CD14-positive monocyte (primary cell): ENCODE measurements at regions not wholly inside any gene's neighbourhood (a gene's known extent, or its start where the extent isn't known, plus 50 kb on each side); places are given as distances from the start of the nearest gene placed in this dataset.

ENCODE experiments used
- DNase-seq, 3 donors: peaks; one replicate each; pipeline ENCODE4 v3.0.0-alpha.2; 2011 to 2022
- H2AFZ ChIP-seq: 2 replicates; pipeline ENCODE4 v1.6.0; 2012; ENCODE audit warnings: mild to moderate bottlenecking, low read depth, low read length, inconsistent platforms; ENCODE audit not compliant: insufficient read depth, poor library complexity, severe bottlenecking
- H3K27ac ChIP-seq, 2 donors: 1 replicate in 1 of 2; 2 replicates in 1 of 2; pipeline ENCODE4 v1.5.1; 2012 to 2013; ENCODE audit warnings: low read length in 2 of 2, control low read depth in 1 of 2, inconsistent platforms in 1 of 2, low read depth in 1 of 2, mild to moderate bottlenecking in 1 of 2
- H3K27me3 ChIP-seq, 2 donors: one replicate each; pipeline versions ENCODE4 v1.6.0 to v1.6.1; 2011 to 2013; ENCODE audit warnings: low read length in 2 of 2; ENCODE audit not compliant: control insufficient read depth in 2 of 2, insufficient read depth in 2 of 2
- H3K36me3 ChIP-seq, 2 donors: replicated peaks in 1 of 2; 1 replicate in 1 of 2; 2 replicates in 1 of 2; pipeline versions ENCODE4 v1.5.1 to v1.6.1; 2012 to 2013; ENCODE audit warnings: low read length in 2 of 2, control low read depth in 1 of 2, inconsistent platforms in 1 of 2, mild to moderate bottlenecking in 1 of 2; ENCODE audit not compliant: insufficient read depth in 2 of 2, control insufficient read depth in 1 of 2
- H3K4me1 ChIP-seq, 2 donors: 1 replicate in 1 of 2; 2 replicates in 1 of 2; pipeline versions ENCODE4 v1.5.1 to v1.6.1; 2012 to 2013; ENCODE audit warnings: low read length in 2 of 2, control low read depth in 1 of 2, inconsistent platforms in 1 of 2, mild to moderate bottlenecking in 1 of 2, moderate library complexity in 1 of 2; ENCODE audit not compliant: insufficient read depth in 2 of 2, control insufficient read depth in 1 of 2
- H3K4me2 ChIP-seq: replicated peaks from 2 replicates; pipeline ENCODE3; 2012; ENCODE audit warnings: low read length, moderate library complexity, mild to moderate bottlenecking; ENCODE audit not compliant: poor library complexity, severe bottlenecking; ENCODE audit errors: extremely low read depth
- H3K4me3 ChIP-seq, 3 experiments: fragments of 200-600 bp in 1 of 3; sonication (generic) in 1 of 3; replicated peaks in 1 of 3; 1 replicate in 2 of 3; 2 replicates in 1 of 3; pipeline ENCODE4 v1.5.1; 2011 to 2013; ENCODE audit warnings: low read length in 3 of 3, mild to moderate bottlenecking in 3 of 3, control low read depth in 2 of 3, low read depth in 2 of 3, inconsistent platforms in 1 of 3, moderate library complexity in 1 of 3
- H3K79me2 ChIP-seq: 2 replicates; pipeline ENCODE4 v1.6.0; 2012; ENCODE audit warnings: mild to moderate bottlenecking, control low read depth, inconsistent platforms, low read length, moderate library complexity; ENCODE audit not compliant: insufficient read depth
- H3K9ac ChIP-seq: 2 replicates; pipeline ENCODE4 v1.6.0; 2017; ENCODE audit warnings: low read length, mild to moderate bottlenecking; ENCODE audit not compliant: insufficient read depth, poor library complexity, severe bottlenecking
- H3K9me3 ChIP-seq, 2 donors: replicated peaks in 1 of 2; 1 replicate in 1 of 2; 2 replicates in 1 of 2; pipeline versions ENCODE4 v1.5.1 to v1.6.1; 2012 to 2013; ENCODE audit warnings: low read length in 2 of 2, control low read depth in 1 of 2; ENCODE audit not compliant: control insufficient read depth in 1 of 2, insufficient read depth in 1 of 2
- H4K20me1 ChIP-seq: 2 replicates; pipeline ENCODE4 v1.6.0; 2012; ENCODE audit warnings: mild to moderate bottlenecking, low read length, control low read depth, moderate library complexity; ENCODE audit not compliant: insufficient read depth
- H3K27ac Mint-ChIP-seq, 7 donors: one replicate each; pipeline ENCODE4 v1.8.0; 2020; ENCODE audit warnings: mild to moderate bottlenecking in 7 of 7, mixed read lengths in 7 of 7, moderate library complexity in 6 of 7, inconsistent platforms in 2 of 7
- H3K27me3 Mint-ChIP-seq, 3 donors: one replicate each; pipeline ENCODE4 v1.8.0; 2021 to 2022; ENCODE audit warnings: low read depth in 3 of 3, mild to moderate bottlenecking in 3 of 3, mixed read lengths in 3 of 3, moderate library complexity in 3 of 3, inconsistent platforms in 1 of 3
- H3K36me3 Mint-ChIP-seq, 2 donors: one replicate each; pipeline ENCODE4 v1.8.0; 2020; ENCODE audit warnings: mixed read lengths in 2 of 2, inconsistent platforms in 1 of 2, mild to moderate bottlenecking in 1 of 2
- H3K4me1 Mint-ChIP-seq: one replicate; pipeline ENCODE4 v1.8.0; 2020; ENCODE audit warnings: mild to moderate bottlenecking, mixed read lengths
- H3K4me3 Mint-ChIP-seq, 2 donors: one replicate each; pipeline ENCODE4 v1.8.0; 2020; ENCODE audit warnings: mild to moderate bottlenecking in 2 of 2, mixed read lengths in 2 of 2, moderate library complexity in 1 of 2
- H3K9me3 Mint-ChIP-seq, 7 donors: one replicate each; pipeline ENCODE4 v1.8.0; 2020 to 2022; ENCODE audit warnings: mixed read lengths in 7 of 7, mild to moderate bottlenecking in 6 of 7, moderate library complexity in 6 of 7, inconsistent platforms in 2 of 7
- WGBS: methylation state at CpG from one replicate; pipeline ENCODE4 v1.1.5; 2013; ENCODE audit warnings: missing lambda C conversion rate; ENCODE audit not compliant: insufficient coverage; 5-methylcytosine and 5-hydroxymethylcytosine counted together
- intact Hi-C, 2 donors: fragments of 100-400 bp; cut with micrococcal nuclease; formaldehyde crosslinking; loops; one replicate each; pipeline versions ENCODE4 v1.15.0 to v1.15.1; 2023
- TF ChIP-seq, protein P1 (sequence below): fragments of 200-600 bp; IDR thresholded peaks from one replicate; pipeline ENCODE4 v1.8.0; 2022; ENCODE audit warnings: antibody characterized with exemption, mild to moderate bottlenecking

- WGBS = no CpG with 5 or more reads among the region's 1 CpG
- Mint-ChIP-seq H3K27me3 (no peaks in the 10 kb centered on the region), H3K4me1 (no peaks in the 10 kb centered on the region), H3K36me3 (no peaks in the 10 kb centered on the region), H3K4me3 (no peak overlapping the region), H3K9me3 (peaks cover 0 to 2% (median 1%) of the 10 kb centered on the region in 7 donors), H3K27ac (no peak overlapping the region)
- Histone ChIP-seq H3K9ac (no peak overlapping the region), H3K27me3 (no peaks in the 10 kb centered on the region), H4K20me1 (no peaks in the 10 kb centered on the region), H3K9me3 (no peaks in the 10 kb centered on the region), H3K4me2 (no peak overlapping the region), H3K27ac (no peak overlapping the region), H2AFZ (no peak overlapping the region), H3K79me2 (no peaks in the 10 kb centered on the region), H3K4me1 (no peaks in the 10 kb centered on the region), H3K36me3 (no peaks in the 10 kb centered on the region), H3K4me3 (no peak overlapping the region)
- DNase-seq = no peak
- TF ChIP-seq, protein P1, sequence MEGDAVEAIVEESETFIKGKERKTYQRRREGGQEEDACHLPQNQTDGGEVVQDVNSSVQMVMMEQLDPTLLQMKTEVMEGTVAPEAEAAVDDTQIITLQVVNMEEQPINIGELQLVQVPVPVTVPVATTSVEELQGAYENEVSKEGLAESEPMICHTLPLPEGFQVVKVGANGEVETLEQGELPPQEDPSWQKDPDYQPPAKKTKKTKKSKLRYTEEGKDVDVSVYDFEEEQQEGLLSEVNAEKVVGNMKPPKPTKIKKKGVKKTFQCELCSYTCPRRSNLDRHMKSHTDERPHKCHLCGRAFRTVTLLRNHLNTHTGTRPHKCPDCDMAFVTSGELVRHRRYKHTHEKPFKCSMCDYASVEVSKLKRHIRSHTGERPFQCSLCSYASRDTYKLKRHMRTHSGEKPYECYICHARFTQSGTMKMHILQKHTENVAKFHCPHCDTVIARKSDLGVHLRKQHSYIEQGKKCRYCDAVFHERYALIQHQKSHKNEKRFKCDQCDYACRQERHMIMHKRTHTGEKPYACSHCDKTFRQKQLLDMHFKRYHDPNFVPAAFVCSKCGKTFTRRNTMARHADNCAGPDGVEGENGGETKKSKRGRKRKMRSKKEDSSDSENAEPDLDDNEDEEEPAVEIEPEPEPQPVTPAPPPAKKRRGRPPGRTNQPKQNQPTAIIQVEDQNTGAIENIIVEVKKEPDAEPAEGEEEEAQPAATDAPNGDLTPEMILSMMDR = no peak
- intact Hi-C loops = no loop called here
Measured at GRCh38 chr5:106964132-106964531, 706.6 kb downstream of the EFNA5 start.

DNA sequence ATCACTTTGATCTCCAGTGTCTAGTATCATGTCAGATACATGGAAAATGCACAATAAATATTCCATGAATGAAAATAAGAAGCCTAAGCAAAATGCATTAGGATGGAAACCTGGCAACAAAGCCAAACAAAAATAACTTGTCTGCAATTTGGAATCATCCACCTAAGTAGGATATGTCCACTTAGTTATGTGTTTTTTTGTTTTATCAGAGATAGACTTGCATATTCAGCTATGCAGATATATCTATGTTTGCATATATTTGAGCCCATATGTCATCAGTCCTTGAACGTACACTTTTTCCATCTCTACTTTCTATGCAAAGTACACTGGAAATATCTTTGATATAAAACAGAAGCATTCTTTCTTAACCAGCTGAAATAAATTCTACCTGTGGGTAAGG lies 707.1 kb downstream of the EFNA5 start:
- TF ChIP-seq, protein P1 = no peak
- no peaks in the 10 kb centered on the region for H3K9me3 ChIP-seq
- no peaks in the 10 kb centered on the region for H3K36me3 ChIP-seq
- H4K20me1 ChIP-seq = no peaks in the 10 kb centered on the region
- H3K4me1 ChIP-seq = no peaks in the 10 kb centered on the region
- no peaks in the 10 kb centered on the region for H3K36me3 Mint-ChIP-seq
- WGBS = no CpG with 5 or more reads among the region's 1 CpG
- H3K9me3 Mint-ChIP-seq = peaks cover 0 to 2% (median 1%) of the 10 kb centered on the region in 7 donors
- no peaks in the 10 kb centered on the region for H3K27me3 Mint-ChIP-seq
- no peak for DNase-seq
- no peaks in the 10 kb centered on the region for H3K4me1 Mint-ChIP-seq
- H3K4me2 ChIP-seq = no peak overlapping the region
- H3K4me3 ChIP-seq = no peak overlapping the region
- H3K9ac ChIP-seq = no peak overlapping the region
- H3K27ac ChIP-seq = no peak overlapping the region
- no peaks in the 10 kb centered on the region for H3K79me2 ChIP-seq
- H3K27me3 ChIP-seq = no peaks in the 10 kb centered on the region
- no peak overlapping the region for H2AFZ ChIP-seq
- no peak overlapping the region for H3K4me3 Mint-ChIP-seq
- intact Hi-C loops = no loop called here
- no peak overlapping the region for H3K27ac Mint-ChIP-seq
